NT2/D1 (cell line): ENCODE measurements at regions not wholly inside any gene's neighbourhood (a gene's known extent, or its start where the extent isn't known, plus 50 kb on each side); places are given as distances from the start of the nearest gene placed in this dataset.

Source experiments
- SUZ12 ChIP-seq: IDR thresholded peaks from 2 replicates; pipeline ENCODE4 v1.6.1; 2011; ENCODE audit not compliant: insufficient read length, insufficient read depth; ENCODE audit errors: extremely low read depth
- YY1 ChIP-seq: IDR thresholded peaks from 2 replicates; pipeline ENCODE4 v1.6.1; 2011; ENCODE audit not compliant: insufficient read length, insufficient read depth
- ZNF274 ChIP-seq: IDR thresholded peaks from 2 replicates; pipeline ENCODE4 v1.6.1; 2011; ENCODE audit warnings: mild to moderate bottlenecking, low read depth, low read length

GRCh38 chr12:43284486-43285158 is 267.4 kb downstream of the ADAMTS20 start:
- no peak for TF ChIP-seq ZNF274
- TF ChIP-seq SUZ12, result no peak
- TF ChIP-seq YY1, result no peak
